T follicular helper cell (primary cell): ENCODE measurements at regions not wholly inside any gene's neighbourhood (a gene's known extent, or its start where the extent isn't known, plus 50 kb on each side); places are given as distances from the start of the nearest gene placed in this dataset.

Source experiments
- DNase-seq: peaks from one replicate; pipeline ENCODE4 v3.0.0-alpha.2; 2020; ENCODE audit warnings: low read depth

DNA sequence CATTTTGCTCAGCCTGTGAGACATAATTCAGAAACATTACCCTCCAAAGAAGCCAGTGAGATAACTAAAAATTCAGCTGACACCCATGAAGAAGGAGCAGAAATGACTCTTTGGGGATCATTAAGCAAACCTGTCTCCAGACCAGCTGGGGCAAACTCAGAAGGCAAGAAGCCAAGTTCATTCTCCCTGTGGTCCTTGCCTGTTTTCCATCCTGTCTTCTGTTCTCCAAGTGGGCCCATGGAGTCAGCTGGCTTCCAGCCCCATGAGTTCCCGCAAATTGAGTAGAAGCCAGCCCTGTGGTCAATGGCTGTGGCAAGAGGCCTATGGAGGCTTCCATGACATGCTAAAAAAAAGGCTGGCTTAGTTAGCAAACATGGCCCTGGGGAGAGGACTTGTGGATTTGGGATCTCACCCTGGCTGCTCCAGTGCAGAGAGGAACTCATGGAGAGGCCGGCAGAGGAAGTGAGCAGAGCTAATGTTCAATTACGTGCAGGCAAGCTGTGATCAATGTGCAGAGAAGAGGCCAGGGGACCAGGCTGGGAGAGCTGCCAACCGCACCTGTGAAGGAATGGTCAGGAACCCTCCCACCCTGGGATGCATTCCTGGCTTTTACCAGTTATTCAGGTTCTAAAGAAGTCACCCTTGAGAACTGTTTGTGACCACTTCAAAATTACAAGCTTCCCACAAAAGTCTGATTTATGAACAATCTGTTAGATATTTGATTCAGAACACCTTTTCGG lies 229.1 kb downstream of the TSHZ3 start:
- DNase-seq: no peak

DNA sequence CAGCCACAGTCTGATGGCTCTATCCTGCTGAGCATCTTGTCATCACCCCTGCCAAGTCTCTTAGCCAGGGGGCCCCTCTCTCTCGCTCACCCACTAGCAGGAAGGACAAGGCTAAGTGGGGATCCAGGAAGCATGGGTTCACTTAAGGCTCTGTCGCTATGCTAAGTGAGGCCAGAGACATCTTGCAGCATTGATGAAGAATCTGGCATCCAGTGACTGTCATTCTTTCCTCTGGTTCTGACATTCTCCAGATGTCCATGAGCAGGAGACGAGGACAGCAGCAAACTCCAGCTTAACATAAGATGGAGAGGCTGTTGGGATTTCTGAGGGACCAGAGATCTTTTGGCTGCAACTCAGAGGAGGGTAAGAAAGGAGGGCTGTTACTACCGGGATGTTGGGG lies 230.2 kb downstream of the TSHZ3 start:
- DNase-seq: no peak

DNA sequence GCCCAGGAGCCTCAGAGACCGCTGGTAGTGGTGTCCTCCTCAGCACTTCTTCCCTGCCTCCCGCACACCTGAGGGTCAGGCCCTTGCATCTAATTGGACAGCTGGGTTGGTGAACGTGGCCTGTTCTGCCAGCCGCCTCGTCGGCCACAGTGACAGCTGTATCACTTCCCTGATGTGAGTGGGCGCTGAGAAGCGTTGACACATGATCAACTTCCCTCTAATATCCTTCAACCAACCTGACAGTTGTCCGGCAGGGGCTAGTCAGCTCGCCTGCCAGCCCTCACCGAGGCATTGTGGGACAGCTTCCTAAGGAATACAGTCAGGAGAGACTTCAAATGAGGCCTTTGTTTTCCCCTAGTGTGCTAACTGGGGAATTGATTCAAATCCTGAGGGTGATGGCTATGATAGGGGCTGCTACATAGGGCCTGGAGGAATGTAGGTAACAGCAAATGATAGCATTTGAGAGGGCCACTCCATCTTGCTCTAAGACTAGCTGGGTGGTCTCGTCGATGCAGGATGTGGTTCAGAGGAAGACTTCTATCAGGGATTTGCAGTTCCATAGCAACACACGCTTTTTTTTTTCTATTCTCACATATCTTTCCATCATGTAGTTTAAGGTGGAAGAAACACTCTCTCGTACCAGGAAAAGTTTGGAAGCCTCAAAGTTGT lies 230.8 kb downstream of the TSHZ3 start:
- no peak for DNase-seq

DNA sequence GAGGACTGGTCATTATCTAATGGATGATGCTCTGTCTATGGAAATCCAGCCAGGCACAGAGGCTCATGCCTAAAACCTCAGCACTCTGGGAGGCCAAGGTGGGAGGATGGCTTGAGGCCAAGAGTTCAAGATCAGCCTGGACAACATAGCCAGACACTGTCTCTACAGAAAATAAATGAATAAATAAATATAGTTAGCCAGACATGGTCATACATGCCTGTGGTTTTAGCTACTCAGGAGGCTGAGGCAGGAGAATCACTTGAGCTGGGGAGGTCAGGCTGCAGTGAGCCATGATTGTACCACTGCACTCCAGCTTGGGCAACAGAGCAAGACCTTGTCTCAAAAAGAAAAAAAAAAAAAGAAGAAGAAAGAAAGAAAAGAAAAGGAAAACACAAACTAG lies 234.7 kb downstream of the TSHZ3 start:
- no peak for DNase-seq

DNA sequence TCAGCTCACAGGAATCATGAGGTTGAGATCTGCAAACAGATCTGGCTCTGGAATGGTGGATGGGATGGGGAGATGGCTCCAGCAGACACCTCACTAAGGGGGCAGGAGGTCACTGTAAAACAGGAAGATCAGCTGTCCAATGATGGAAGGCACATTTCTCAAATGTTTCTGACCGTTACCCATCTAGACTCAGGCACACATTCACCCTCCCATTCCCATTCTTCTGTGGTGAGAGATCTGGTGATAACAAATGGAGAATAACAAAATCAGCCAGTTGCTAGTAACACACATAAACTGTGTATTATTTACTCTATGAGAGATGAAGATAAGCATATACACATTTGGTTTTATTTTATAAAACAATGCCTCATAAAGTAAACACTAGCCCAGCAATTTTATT lies 235.9 kb downstream of the TSHZ3 start:
- DNase-seq: no peak

DNA sequence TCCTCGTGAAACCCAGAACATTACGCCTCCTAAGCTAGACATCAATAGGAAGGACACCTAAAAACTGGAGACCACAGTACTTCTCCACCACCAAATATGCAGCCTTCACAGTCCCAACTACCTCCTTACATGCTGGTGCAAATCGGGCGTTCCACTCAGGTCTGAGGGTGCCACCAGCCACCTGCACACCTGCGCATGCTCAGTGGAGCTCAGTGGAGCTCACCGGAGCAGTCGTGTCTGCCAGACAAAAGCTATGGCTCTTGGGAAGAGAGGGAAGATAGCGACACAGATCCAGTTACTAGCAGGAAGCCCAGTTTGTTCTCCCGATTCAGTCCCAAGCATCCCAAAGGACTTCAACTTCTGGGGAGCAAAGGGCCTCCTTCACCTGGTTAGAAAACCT lies 237.1 kb downstream of the TSHZ3 start:
- no peak for DNase-seq

DNA sequence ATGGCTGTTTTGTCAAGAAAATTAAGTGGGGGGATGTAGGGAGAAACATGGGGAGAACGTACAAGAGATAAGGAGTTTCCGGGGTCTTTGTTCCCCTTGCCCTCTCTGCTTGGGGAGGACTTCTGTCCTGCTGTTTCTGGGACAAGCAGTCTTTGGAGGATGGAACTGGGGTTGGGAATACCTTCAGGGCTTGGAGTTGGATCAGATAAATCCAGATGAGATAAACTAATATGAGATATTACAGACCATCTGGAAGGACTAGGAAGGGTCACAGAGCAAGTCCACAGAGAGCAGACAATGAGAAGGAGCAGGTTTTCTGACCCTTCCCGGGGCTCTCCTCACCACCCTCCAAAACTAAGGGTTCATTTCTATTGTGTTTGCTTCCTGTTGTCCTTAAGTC lies 237.5 kb downstream of the TSHZ3 start:
- no peak for DNase-seq

DNA sequence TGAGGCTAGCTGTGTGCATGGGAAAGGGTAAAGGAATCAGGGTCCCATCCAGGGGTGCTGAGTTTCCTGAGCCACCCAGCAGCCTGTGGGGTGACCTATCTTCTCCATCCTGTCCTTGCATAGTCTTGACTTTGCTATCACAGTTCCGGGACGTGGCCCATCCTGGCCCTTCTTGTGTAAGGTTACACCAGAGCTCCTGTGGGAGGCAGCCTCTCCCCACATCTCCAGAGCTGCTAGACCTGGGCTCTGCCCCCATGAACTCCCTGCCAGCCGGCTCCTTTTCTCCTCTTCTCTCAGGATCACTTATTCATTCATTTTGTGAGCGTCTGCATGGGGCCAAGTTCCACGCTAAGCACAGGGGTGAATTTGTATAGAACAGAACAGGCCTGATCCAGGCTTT lies 238.9 kb downstream of the TSHZ3 start:
- peak; percentile 0 for DNase-seq

DNA sequence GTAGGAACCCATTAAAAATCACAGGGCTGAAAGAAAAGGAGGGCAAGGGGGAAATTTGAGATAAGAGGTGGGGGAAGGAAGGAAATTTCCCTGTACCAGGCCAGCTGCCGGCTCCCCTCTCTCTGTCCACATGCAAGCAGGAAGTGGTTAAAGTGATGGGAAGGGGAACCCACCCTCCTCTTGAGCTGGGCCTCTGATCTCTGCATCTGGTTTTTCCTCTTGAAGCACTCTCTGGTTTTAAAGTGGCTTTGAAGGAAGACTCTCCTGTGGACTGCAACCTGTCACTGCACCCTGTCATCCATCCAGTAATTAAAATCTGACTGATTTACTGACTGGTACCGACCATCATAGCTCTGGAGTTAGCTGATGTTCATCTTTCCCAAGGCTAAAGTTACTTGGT lies 239.6 kb downstream of the TSHZ3 start:
- DNase-seq: no peak

DNA sequence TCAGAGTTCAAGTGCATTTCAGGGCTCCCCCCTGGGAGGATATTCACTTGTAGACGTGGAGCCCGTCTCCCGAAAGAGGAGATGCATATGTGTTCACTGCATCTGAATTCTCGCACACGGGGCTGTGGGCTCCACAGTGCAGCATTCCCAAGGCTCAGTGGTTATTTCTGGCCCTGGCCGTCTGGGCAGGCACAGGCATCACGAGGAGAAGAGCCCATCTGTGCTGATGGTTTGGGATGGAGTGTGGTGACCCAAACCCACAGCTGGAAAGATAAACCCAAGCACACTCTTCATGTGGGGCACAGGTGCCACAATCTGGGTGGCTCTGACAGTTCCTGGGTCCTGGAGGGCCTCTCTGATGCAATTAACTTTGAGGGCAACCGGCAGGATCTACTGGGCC lies 242.1 kb downstream of the TSHZ3 start:
- DNase-seq: no peak

DNA sequence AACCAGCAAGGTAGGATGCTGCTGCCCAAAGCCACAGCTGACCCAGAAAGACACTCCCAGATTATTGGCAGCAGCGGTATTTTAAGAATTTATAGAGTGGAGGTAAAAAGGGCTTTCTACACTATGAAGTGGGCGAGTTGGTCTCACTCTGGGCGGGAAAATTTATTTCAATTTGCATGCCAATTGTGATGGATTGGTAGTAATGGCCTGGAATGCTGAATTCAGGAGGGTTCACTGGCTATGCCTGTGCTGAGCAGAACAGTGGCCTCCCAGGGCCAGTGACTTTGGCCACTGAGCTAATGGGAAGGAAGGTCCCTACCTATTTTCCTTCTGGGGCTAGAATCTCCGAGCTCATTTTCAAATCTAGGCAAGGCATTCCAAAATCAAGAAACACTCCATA lies 243.5 kb downstream of the TSHZ3 start:
- DNase-seq: no peak

DNA sequence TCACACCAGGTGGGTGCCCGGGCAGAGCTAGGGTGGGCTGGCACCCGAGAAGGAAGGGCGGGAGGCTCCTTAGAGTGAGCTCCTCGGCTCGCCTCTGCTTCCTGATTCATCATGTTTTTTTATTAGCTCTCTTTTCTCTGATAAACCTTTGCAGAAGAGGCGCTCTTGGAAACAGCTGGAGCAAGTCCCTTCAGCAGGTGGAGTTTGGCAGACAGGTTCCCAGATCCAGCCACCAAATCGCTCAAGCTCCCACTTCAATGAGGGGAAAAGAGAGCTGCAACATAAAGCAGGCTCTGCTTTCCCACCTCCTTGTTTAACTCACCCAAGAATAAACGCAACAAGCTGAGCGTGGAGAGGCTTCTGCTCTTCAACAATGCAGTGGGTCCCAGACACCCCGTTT lies 244.8 kb downstream of the TSHZ3 start:
- no peak for DNase-seq

DNA sequence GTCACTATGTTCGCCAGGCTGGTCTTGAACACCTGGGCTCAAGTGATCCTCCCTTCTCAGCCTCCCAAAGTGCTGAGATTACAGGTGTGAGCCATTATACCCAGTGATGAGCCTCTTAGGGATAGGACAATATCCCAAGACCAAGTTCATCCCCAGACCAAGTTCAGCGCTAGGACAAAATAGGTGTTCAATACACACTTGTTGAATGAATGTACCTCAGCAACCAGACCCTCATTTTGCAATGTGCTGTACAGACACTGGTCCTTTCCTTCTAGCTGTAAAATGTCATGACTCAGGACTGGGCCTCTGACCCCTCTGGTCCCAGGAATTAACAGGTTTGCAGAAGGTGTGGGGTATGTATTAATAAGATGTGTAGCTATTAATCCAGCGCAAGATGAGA lies 246.0 kb downstream of the TSHZ3 start:
- no peak for DNase-seq

DNA sequence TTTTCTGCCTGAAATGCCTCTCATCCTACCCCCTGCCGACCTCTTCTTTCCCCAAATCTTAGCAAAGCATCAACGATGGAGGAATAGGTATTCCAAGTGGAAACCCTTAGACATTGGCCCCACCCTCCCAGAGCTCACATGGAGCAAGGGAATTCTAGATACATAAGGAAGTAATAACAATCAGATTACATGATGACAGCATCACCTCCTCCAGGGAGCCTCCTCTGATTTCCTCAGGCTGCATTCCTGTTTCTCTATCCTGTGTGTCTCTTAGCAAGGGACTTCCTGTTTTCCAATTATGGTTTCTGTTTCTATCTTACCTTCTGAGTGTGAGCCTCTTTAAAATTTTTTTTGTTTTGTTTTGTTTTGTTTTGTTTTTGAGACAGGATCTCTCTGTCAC lies 246.6 kb downstream of the TSHZ3 start:
- DNase-seq: no peak

DNA sequence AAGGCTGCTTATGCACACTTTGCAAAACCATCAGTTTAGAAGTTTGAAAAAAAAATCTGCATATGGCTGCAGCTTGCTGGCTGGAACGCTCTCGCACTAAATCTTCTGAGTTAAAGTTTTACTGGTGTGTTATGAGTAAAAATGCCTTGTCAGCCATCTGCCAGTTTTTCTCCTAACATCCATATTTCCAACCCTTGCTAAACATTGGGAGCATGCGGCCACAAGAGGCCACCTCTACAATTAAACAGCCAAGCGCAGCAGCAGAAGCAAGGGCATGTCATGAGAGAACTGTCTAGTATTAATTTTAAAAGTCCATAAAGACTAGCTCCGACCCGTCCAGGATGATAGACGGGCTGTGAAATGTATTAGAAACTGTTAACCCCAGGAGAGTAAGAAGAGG lies 248.3 kb downstream of the TSHZ3 start:
- DNase-seq: no peak

DNA sequence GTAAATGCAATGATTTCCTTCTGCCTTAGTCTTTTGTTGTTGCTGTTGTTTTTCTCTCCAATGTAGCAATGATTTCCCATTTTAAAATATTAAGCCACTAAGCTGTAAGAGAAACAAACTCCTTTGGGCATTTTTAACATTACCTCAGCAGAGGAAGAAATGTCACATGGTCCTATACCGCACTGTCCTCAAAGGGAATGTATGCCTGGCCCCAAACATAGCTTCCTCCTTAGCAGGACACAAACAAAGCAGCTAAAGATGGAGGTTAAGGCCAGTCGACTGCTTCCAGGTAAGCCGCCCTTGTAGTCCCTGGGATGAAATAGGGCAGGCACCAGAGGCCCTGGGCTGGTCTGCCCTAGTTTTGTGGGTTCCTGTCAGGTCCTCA lies 249.0 kb downstream of the TSHZ3 start:
- DNase-seq: no peak

DNA sequence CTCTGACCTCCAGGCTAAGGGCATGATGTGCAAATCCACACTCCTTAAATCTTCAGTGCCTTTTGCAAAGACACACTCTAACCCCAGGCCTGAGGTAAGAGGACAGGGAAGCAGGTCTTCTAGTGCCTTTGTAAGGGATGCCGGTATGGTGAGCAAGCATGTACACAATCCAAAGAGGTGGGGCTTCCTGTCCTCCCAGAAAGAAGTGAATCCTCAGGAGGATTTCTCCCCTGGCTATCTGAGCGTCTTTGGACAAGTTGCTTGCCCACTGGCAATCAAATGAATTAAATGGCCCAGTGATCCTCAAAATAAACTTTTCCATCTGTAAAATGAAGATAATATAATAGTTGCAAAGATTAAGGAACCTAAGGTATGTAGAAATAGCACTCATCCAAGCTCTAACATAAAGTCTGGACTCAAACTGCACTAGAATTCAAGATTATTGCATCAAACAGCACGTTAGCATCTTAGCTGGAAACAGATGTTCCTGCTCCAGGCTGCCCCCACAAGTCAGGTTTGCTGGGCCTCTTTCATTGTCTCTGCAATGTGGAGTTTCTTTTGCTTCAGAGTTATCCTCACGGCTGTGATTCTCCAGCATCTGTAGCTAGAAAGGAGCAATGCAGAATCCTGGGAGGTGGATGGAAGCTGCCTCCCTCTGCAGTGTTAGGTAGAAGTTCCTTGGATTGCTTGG lies 249.6 kb downstream of the TSHZ3 start:
- DNase-seq: no peak

DNA sequence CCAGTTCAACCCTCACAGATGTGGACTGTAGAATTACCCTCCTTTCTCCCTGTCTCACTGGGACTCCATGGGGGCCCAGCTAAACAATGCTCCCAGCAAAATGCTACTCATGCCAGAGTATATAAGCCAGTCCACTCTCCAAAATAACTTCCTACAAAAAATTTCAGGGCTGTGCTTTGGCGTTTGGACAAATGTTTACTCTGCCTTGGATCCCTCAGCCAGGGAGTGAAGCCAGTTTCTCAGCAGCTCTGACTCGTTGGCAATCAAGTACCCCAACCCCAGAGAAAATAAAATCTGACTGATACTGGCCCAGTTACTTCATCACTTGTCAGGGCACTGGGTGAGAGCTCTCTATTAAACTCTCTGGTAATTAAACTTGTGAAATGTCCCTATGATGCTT lies 250.4 kb downstream of the TSHZ3 start:
- DNase-seq: no peak

DNA sequence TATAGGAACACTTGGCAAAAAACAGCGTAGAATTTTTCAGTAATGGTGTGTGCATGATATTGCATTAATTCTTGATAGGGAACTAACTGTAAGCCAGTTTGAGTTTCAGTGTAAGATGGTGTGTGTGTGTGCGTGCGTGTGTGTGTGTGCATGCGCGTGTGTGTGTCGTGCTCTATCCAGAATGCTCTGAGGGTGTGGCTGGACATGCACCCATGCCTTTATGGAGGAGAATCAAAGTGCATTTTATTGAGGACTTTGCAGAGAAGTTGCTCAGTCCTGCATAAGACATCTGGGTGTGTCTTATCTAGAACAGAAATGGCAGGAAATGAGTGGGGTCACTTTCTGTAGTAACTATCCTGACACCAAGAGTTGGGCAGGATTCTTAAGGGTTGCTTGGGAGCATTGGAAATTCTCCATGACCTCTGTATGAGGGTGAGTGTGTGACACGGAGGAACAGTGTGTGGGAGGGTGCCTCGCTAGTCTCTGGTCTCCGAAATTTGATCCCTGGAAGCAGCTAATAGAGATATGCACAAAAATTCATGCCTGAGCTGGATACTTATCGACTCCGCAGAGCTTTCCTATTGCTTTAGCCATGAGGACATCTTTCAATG lies 252.2 kb downstream of the TSHZ3 start:
- DNase-seq: no peak

DNA sequence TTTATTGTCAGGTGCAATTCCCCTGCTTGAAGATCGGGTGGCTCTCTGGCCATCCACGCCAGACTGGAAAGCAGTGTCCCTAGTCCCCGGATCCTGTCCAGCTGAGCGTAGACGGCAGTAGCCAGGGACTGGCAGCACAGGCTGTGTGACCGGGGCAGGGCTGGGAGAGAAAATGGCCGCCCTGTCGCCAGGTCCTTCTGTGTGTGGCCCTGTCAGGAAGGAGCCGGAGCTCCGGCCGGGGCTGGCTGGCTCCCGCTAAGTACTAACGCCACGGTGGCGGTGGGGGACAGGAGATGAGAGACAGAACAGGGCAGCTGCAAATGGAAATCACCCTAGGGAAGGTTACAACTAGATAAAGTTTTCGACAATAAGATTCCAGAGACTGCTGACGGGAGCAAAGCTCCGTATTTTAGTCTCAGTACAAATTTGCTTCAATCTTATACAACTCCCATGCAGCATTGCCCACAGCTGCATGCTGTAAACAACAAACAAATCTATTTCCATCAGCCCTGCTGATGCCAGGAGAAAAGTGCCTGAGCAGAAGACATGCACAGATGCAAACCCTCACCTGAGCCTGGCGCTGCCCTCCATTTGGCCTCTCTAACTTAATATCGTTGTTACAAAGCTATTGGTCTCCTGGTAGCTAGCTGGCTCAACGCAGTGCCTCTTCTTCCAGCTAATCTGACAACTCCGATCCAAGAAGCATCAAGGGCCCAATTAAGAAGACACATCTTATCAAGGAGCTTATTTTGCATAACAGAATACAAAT lies 253.0 kb downstream of the TSHZ3 start:
- no peak for DNase-seq

DNA sequence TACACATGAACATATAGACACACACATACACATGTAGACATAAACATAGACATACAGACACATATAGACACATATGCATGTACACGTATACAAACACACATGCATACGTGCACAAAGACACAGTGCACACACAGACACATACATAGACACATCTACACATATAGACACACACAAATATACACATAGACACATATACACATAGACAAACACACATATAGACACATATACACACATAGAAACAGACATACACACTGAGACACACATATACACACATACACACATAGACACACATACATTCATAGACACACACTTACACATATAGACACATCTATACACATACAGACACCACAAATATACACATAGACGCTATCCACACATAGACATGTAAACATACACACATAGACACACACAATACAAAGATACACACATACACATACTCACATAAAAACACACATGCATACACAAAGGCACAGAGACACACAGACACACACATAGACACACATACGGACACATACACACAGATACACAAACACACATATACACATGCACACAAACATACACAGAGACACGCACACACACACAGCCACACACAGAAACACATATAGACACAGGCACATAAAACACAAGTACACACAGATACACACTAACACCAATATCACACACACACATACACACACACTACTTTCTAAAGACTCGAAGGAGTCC lies 254.0 kb downstream of the TSHZ3 start:
- DNase-seq: no peak

DNA sequence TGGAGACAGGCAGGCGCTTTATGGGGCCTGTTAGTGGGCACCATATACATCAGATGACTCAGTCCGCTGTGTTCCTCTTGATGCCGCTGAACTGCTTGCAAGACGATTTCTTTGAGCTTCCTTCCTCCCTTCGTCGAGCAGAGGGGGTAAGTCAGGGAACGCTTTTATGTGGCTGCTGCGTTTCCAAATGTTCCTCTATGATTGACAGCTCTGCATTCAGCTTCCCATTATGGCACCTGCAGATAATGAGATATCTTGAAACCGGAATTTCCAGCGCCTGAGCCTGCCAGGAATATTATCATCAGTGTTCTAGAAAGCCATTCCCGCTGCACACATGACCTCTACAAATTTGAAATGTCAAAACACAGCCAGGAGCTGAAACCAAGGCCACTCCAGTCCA lies 257.0 kb downstream of the TSHZ3 start:
- no peak for DNase-seq
